Adrenal gland (tissue), 9 donors: ENCODE measurements at regions not wholly inside any gene's neighbourhood (a gene's known extent, or its start where the extent isn't known, plus 50 kb on each side); places are given as distances from the start of the nearest gene placed in this dataset.

Experiments used
- DNase-seq, 7 donors: peaks; one replicate each; pipeline ENCODE4 v3.0.0-alpha.2; 2019 to 2020
- H3K27ac ChIP-seq, 5 donors: fragments of 200-600 bp; sonication (generic) in 4 of 5; 1 replicate in 3 of 5; 2 replicates in 2 of 5; pipeline versions ENCODE4 v1.5.1 to v1.8.0; 2016 to 2020; ENCODE audit warnings: mild to moderate bottlenecking in 1 of 5
- H3K27me3 ChIP-seq: fragments of 200-600 bp; 2 replicates; pipeline ENCODE4 v1.8.0; 2021
- H3K36me3 ChIP-seq, 2 donors: fragments of 200-600 bp; replicated peaks in 1 of 2; 1 replicate in 1 of 2; 2 replicates in 1 of 2; pipeline versions ENCODE4 v1.5.1 to v1.8.0; 2018 to 2022
- H3K4me1 ChIP-seq, 2 donors: fragments of 200-600 bp; replicated peaks in 1 of 2; 1 replicate in 1 of 2; 2 replicates in 1 of 2; pipeline versions ENCODE4 v1.5.1 to v1.8.0; 2018 to 2021
- H3K4me3 ChIP-seq, 4 donors: fragments of 200-600 bp; sonication (generic) in 3 of 4; one replicate each; pipeline ENCODE4 v1.5.1; 2016 to 2018
- H3K9me3 ChIP-seq, 3 donors: fragments of 200-600 bp; sonication (generic) in 1 of 3; replicated peaks in 1 of 3; 1 replicate in 2 of 3; 2 replicates in 1 of 3; pipeline versions ENCODE4 v1.5.1 to v1.8.0; 2016 to 2021
- CTCF ChIP-seq, 6 experiments: fragments of 450-650 bp in 4 of 6; fragments of 200-600 bp in 2 of 6; sonication (generic) in 1 of 6; IDR thresholded peaks; 1 replicate in 5 of 6; 2 replicates in 1 of 6; pipeline versions ENCODE4 v1.5.1 to v1.8.0; 2016 to 2021; ENCODE audit warnings: antibody characterized with exemption in 6 of 6, mild to moderate bottlenecking in 2 of 6, moderate library complexity in 1 of 6
- POLR2A ChIP-seq, 2 donors: fragments of 450-650 bp; IDR thresholded peaks; one replicate each; pipeline ENCODE4 v1.6.1; 2017; ENCODE audit warnings: antibody characterized with exemption in 2 of 2, mild to moderate bottlenecking in 2 of 2, moderate library complexity in 1 of 2
- WGBS, 4 donors: extraction: QIAGEN DNeasy Blood & Tissue Kit in 2 of 4; methylation state at CpG; one replicate each; pipeline versions ENCODE4 v1.1.5 to v1.1.7; 2013 to 2017; 5-methylcytosine and 5-hydroxymethylcytosine counted together
- intact Hi-C, 2 donors: fragments of 100-400 bp; cut with DNase I; formaldehyde crosslinking; loops; one replicate each; pipeline versions ENCODE4 v1.14.1 to v1.15.0; 2022 to 2023
- donor health status: healthy with polysubstance abuse.
- donor health status: Bipolar disorder and iron deficiency.
- donor health status: DM: yes; HTN: yes; CAD: no.
- donor health status: DM: no; HTN: no; CAD: no.
- donor health status: DM: no; HTN: no; CAD: no.

- no peaks in the 10 kb centered on the region for H3K27me3 ChIP-seq
- no peak for TF ChIP-seq POLR2A (IDR thresholded peaks at IDR 0.05)
- TF ChIP-seq CTCF (IDR thresholded peaks at IDR 0.05), result no peak
Measured at GRCh38 chr1:189977184-189977583, 500.5 kb downstream of the BRINP3 start.

GRCh38 chr1:189983166-189983890, 494.3 kb downstream of the BRINP3 start:
- TF ChIP-seq POLR2A (IDR thresholded peaks at IDR 0.05), result no peak
- TF ChIP-seq CTCF (IDR thresholded peaks at IDR 0.05), result no peak
- H3K27ac ChIP-seq, result no peak overlapping the region
- intact Hi-C loops, result no loop called here
- no peaks in the 10 kb centered on the region for H3K9me3 ChIP-seq
- H3K36me3 ChIP-seq, result no peaks in the 10 kb centered on the region
- no peak overlapping the region for H3K4me3 ChIP-seq
- no peaks in the 10 kb centered on the region for H3K27me3 ChIP-seq
- WGBS, 4 donors, result 47 to 62% (median 54%) methylated on average over 3 of the region's 3 CpGs
- no peaks in the 10 kb centered on the region for H3K4me1 ChIP-seq
- no peak for DNase-seq

More at GRCh38 chr1:189977184-189977583, 500.5 kb downstream of the BRINP3 start:
- Histone ChIP-seq H3K9me3 (no peaks in the 10 kb centered on the region), H3K4me1 (no peaks in the 10 kb centered on the region), H3K4me3 (no peak overlapping the region), H3K36me3 (no peaks in the 10 kb centered on the region), H3K27ac (no peak overlapping the region)
- intact Hi-C loops, result no loop called here
- DNase-seq, result no peak
- 65 to 77% (median 71%) methylated on average over 2 of the region's 2 CpGs for WGBS, 4 donors

- Histone ChIP-seq H3K4me1 (no peaks in the 10 kb centered on the region), H3K27ac (no peak overlapping the region), H3K36me3 (no peaks in the 10 kb centered on the region), H3K4me3 (no peak overlapping the region), H3K9me3 (no peaks in the 10 kb centered on the region), H3K27me3 (no peaks in the 10 kb centered on the region)
- intact Hi-C loops, result no loop called here
- TF ChIP-seq CTCF (IDR thresholded peaks at IDR 0.05) (no peak), POLR2A (IDR thresholded peaks at IDR 0.05) (no peak)
- no peak for DNase-seq
Measured at GRCh38 chr1:189986516-189986915, 491.1 kb downstream of the BRINP3 start.

- H3K4me1 ChIP-seq, result no peaks in the 10 kb centered on the region
- intact Hi-C loops, result no loop called here
- H3K36me3 ChIP-seq, result no peaks in the 10 kb centered on the region
- no peaks in the 10 kb centered on the region for H3K27me3 ChIP-seq
- DNase-seq, result no peak
- 66 to 81% (median 75%) methylated on average over 2 of the region's 2 CpGs for WGBS, 4 donors
- no peak overlapping the region for H3K4me3 ChIP-seq
- no peak for TF ChIP-seq CTCF (IDR thresholded peaks at IDR 0.05)
- no peaks in the 10 kb centered on the region for H3K9me3 ChIP-seq
- no peak overlapping the region for H3K27ac ChIP-seq
Measured at GRCh38 chr1:189987509-189987908, 490.2 kb downstream of the BRINP3 start.
